ENCODE measurements at regions not wholly inside any gene's neighbourhood (a gene's known extent, or its start where the extent isn't known, plus 50 kb on each side); places are given as distances from the start of the nearest gene placed in this dataset.
"Not testable (repeated sequence)": the region's sequence is repeated elsewhere in the genome, so short reads cannot be mapped to it uniquely, and the experiment has no call there.

GRCh38 chr5:164533426-164533825 lies 1028.0 kb downstream of the MAT2B start:
- TF ChIP-seq POLR2A (IDR thresholded peaks at IDR 0.05; ENCODE audit: low read length); GATA1 (IDR thresholded peaks at IDR 0.05; ENCODE audit: low read depth, low read length): not testable (repeated sequence)
